Mesothelial cell of epicardium (in vitro differentiated cells): ENCODE measurements at regions not wholly inside any gene's neighbourhood (a gene's known extent, or its start where the extent isn't known, plus 50 kb on each side); places are given as distances from the start of the nearest gene placed in this dataset.

Experiments
- DNase-seq, 2 experiments: peaks; one replicate each; pipeline ENCODE4 v3.0.0; 2021; ENCODE audit warnings: low spot score in 2 of 2; ENCODE audit not compliant: unreplicated experiment in 2 of 2
- H3K27ac Mint-ChIP-seq: 2 replicates; pipeline ENCODE4 v1.8.0; 2021; ENCODE audit warnings: mixed read lengths
- H3K27me3 Mint-ChIP-seq: 2 replicates; pipeline ENCODE4 v1.8.0; 2021; ENCODE audit warnings: low read depth, mixed read lengths
- H3K36me3 Mint-ChIP-seq: 2 replicates; pipeline ENCODE4 v1.8.0; 2021; ENCODE audit warnings: mixed read lengths
- H3K4me1 Mint-ChIP-seq: 2 replicates; pipeline ENCODE4 v1.8.0; 2021; ENCODE audit warnings: mixed read lengths
- H3K4me3 Mint-ChIP-seq: 2 replicates; pipeline ENCODE4 v1.8.0; 2021; ENCODE audit warnings: mild to moderate bottlenecking, moderate library complexity, mixed read lengths
- H3K9me3 Mint-ChIP-seq: 2 replicates; pipeline ENCODE4 v1.8.0; 2021; ENCODE audit warnings: mixed read lengths
- CTCF ChIP-seq: fragments of 200-600 bp; sonication (generic); IDR thresholded peaks from one replicate; pipeline ENCODE4 v1.5.0; 2021; ENCODE audit warnings: antibody characterized with exemption; ENCODE audit not compliant: unreplicated experiment

- Mint-ChIP-seq H3K36me3 (no peaks in the 10 kb centered on the region), H3K27ac (no peak overlapping the region), H3K4me3 (no peak overlapping the region), H3K9me3 (no peaks in the 10 kb centered on the region), H3K27me3 (peaks cover 2% of the 10 kb centered on the region), H3K4me1 (no peaks in the 10 kb centered on the region)
- TF ChIP-seq CTCF, result no peak
- DNase-seq, result no peak
These were observed 92.6 kb upstream of the GALNT5 start for GRCh38 chr2:157164891-157165290.

DNA sequence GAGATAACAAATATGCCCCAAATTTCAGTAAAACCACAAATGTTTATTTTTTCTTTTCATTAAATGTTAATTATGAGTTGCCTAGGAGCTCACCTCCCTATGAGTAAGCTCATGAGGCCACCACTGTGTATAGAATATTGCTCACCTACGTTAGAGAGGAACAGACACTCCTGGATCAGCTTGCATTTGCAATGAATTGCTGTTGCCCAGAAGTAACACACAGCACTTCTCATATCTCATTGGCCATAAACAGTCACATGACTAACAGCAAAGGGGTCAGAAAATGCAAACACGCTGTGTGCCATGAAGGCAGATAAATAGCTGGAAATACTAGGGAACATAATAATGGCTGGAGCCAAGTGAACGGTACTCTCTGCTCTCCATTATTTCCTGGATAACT lies 89.0 kb upstream of the GALNT5 start:
- no peak for TF ChIP-seq CTCF
- no peak overlapping the region for H3K4me3 Mint-ChIP-seq

DNA sequence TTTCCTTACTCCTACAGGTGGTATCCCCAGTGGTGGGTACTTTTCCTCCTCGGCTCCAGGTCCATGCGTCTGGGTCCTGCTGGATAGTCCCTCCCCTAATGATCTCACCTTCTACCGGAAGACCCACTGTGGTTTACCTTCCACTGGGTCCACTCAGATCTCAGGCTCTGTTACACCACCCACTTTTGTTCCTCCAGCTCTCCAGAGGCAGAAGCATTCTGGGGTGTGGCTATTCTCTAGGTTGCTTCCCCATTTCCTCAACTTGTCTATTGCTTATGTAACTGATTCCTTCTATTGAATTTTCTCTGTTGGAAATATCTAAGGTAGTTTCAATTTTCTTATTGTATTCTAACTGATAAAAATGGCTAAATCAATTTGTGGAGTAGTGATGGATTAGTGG lies 87.6 kb upstream of the GALNT5 start:
- Mint-ChIP-seq H3K36me3 (no peaks in the 10 kb centered on the region), H3K9me3 (no peaks in the 10 kb centered on the region), H3K4me1 (peaks cover 11% of the 10 kb centered on the region), H3K27ac (no peak overlapping the region), H3K4me3 (no peak overlapping the region), H3K27me3 (peaks cover 2% of the 10 kb centered on the region)
- no peak for DNase-seq
- no peak for TF ChIP-seq CTCF

More for the DNA sequence above, 89.0 kb upstream of the GALNT5 start:
- DNase-seq, result no peak
- no peaks in the 10 kb centered on the region for H3K9me3 Mint-ChIP-seq
- H3K36me3 Mint-ChIP-seq, result no peaks in the 10 kb centered on the region
- H3K27ac Mint-ChIP-seq, result no peak overlapping the region
- peaks cover 2% of the 10 kb centered on the region for H3K4me1 Mint-ChIP-seq
- H3K27me3 Mint-ChIP-seq, result peaks cover 2% of the 10 kb centered on the region

GRCh38 chr2:157170299-157170698 lies 87.2 kb upstream of the GALNT5 start:
- H3K4me3 Mint-ChIP-seq, result no peak overlapping the region
- H3K27me3 Mint-ChIP-seq, result peaks cover 2% of the 10 kb centered on the region
- DNase-seq, result no peak
- peaks cover 11% of the 10 kb centered on the region for H3K4me1 Mint-ChIP-seq
- no peak for TF ChIP-seq CTCF
- H3K27ac Mint-ChIP-seq, result no peak overlapping the region
- H3K36me3 Mint-ChIP-seq, result no peaks in the 10 kb centered on the region
- no peaks in the 10 kb centered on the region for H3K9me3 Mint-ChIP-seq

- no peak for DNase-seq
- Mint-ChIP-seq H3K27me3 (peaks cover 2% of the 10 kb centered on the region), H3K36me3 (no peaks in the 10 kb centered on the region)
These were observed 85.3 kb upstream of the GALNT5 start for GRCh38 chr2:157172239-157172638.

More at GRCh38 chr2:157172239-157172638, 85.3 kb upstream of the GALNT5 start:
- no peak for TF ChIP-seq CTCF
- peaks cover 8% of the 10 kb centered on the region for H3K9me3 Mint-ChIP-seq
- peaks cover 11% of the 10 kb centered on the region for H3K4me1 Mint-ChIP-seq
- H3K27ac Mint-ChIP-seq, result no peak overlapping the region
- H3K4me3 Mint-ChIP-seq, result no peak overlapping the region
